SKM-1 (cell line): ENCODE measurements at regions not wholly inside any gene's neighbourhood (a gene's known extent, or its start where the extent isn't known, plus 50 kb on each side); places are given as distances from the start of the nearest gene placed in this dataset.

Experiments
- DNase-seq: peaks from one replicate; lab custom pipeline; 2025; ENCODE audit not compliant: unreplicated experiment; lab: John Stamatoyannopoulos, UW

- no peak for DNase-seq
Observed at GRCh38 chr17:72361892-72362291, 241.1 kb downstream of the SOX9 start.

- DNase-seq, result no peak
Observed at GRCh38 chr17:72362376-72363088, 241.7 kb downstream of the SOX9 start.

DNA sequence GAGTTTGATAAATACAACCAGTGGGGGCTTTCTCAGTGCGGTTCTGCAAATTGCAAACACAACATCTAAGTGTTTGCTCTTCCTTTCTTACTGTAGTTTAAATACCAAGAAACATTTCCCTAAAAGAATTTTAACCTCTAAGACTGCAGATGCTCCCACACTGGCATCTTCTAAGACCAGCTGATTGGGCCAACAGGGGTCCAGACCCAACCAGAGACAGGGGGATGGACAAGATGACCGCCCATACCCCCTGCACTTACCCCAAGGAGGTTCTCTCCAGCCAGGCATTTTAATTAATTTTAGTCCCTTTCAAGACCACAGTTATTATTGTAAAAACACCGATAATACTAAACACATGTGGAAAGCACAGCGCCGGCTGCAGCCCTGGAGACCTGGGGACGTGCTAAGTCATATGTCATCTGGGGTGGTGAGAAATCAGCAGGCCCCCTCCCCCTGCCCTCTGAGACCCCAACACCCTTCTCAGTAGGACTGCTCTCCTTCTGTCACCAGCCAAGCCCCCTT, 242.3 kb downstream of the SOX9 start:
- no peak for DNase-seq

DNA sequence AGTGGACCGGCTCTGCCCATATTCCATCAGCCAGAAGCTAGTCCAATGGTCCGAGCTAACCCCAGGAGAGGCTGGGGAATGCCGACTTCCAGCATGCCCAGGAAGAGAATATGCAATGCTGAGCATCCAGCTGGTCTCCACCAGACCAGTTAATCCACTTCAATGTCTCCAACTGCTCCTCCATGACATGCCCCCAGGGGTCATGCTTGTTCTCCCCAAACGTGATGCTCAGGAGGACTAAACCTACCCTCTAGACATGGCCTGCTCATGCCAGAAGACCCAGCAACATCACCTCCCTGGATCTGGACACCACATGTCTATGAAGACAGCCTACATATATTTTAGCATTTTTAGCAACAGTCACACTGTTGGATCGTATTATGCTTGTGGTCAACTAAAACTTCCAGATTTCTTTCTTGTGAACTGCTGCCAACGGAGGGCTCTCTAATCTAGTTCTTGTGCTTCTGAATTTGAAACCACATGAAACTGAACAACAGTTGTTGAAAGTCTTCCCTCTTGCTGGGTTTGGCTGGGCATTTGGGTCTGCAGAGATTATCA, 245.1 kb downstream of the SOX9 start:
- no peak for DNase-seq

- no peak for DNase-seq
Observed at GRCh38 chr17:72366626-72367025, 245.8 kb downstream of the SOX9 start.

- no peak for DNase-seq
Observed at GRCh38 chr17:72368191-72368590, 247.4 kb downstream of the SOX9 start.

GRCh38 chr17:72369366-72369765, 248.5 kb downstream of the SOX9 start:
- DNase-seq, result no peak

DNA sequence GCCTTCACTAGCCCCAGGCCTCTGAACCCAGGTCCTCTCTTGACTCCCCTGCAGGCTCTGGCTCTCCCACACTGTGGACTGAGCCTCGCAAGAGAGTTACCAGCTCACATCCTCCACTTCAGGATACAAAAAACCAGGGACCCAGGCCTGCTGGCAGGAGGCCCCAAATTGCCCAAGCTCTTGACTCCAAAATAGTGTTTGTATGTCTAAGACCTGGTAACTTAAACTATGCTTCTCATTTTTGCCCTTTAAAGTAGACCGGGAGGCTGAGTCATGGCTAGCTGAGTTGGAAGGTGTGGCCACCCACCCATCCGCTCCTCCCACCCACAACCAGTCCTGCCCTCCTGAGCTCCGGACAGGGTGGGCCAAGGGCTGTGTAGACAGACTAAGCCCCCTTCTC, 250.0 kb downstream of the SOX9 start:
- DNase-seq, result no peak

- DNase-seq, result no peak
Observed at GRCh38 chr17:72372185-72372584, 251.4 kb downstream of the SOX9 start.

GRCh38 chr17:72373910-72374741, 253.3 kb downstream of the SOX9 start:
- DNase-seq, result no peak

GRCh38 chr17:72376526-72377345, 255.9 kb downstream of the SOX9 start:
- no peak for DNase-seq

GRCh38 chr17:72378414-72379390, 257.9 kb downstream of the SOX9 start:
- no peak for DNase-seq

- no peak for DNase-seq
Observed at GRCh38 chr17:72379516-72379915, 258.7 kb downstream of the SOX9 start.

- DNase-seq, result no peak
Observed at GRCh38 chr17:72380120-72380519, 259.3 kb downstream of the SOX9 start.

DNA sequence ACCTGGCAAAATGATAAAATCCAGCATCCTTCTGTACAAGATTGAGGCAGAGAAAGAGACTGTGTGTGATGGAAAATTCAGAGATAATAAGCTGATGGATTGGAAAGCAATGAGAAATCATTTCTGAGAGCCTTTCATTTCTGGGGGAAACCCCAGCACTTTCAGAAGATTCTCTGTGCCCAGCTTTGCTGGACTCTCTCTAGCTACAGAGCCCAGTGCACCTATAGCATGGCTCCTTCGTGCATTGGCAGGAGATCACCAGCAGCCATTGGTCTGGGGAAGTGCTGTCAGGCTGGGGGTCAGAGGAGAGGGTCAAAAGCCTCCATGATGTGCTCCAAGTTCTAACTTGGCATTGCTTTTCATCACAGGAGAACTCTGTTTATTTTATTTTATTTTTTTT, 259.9 kb downstream of the SOX9 start:
- DNase-seq, result no peak

GRCh38 chr17:72381597-72382397, 261.0 kb downstream of the SOX9 start:
- no peak for DNase-seq

- DNase-seq, result no peak
Observed at GRCh38 chr17:72382971-72383722, 262.3 kb downstream of the SOX9 start.

GRCh38 chr17:72385475-72385874, 264.7 kb downstream of the SOX9 start:
- no peak for DNase-seq
